Vagina (tissue), 2 donors: ENCODE measurements at regions not wholly inside any gene's neighbourhood (a gene's known extent, or its start where the extent isn't known, plus 50 kb on each side); places are given as distances from the start of the nearest gene placed in this dataset.

Source experiments
- CTCF ChIP-seq, 3 experiments: fragments of 450-650 bp in 2 of 3; fragments of 200-600 bp in 1 of 3; sonication (generic) in 1 of 3; IDR thresholded peaks; one replicate each; pipeline ENCODE4 v1.5.1; 2017 to 2019; ENCODE audit warnings: antibody characterized with exemption in 3 of 3, mild to moderate bottlenecking in 2 of 3, moderate library complexity in 2 of 3
- POLR2A ChIP-seq, 2 donors: fragments of 450-650 bp; IDR thresholded peaks; one replicate each; pipeline ENCODE4 v1.6.1; 2017; ENCODE audit warnings: antibody characterized with exemption in 2 of 2, mild to moderate bottlenecking in 2 of 2, moderate library complexity in 2 of 2

DNA sequence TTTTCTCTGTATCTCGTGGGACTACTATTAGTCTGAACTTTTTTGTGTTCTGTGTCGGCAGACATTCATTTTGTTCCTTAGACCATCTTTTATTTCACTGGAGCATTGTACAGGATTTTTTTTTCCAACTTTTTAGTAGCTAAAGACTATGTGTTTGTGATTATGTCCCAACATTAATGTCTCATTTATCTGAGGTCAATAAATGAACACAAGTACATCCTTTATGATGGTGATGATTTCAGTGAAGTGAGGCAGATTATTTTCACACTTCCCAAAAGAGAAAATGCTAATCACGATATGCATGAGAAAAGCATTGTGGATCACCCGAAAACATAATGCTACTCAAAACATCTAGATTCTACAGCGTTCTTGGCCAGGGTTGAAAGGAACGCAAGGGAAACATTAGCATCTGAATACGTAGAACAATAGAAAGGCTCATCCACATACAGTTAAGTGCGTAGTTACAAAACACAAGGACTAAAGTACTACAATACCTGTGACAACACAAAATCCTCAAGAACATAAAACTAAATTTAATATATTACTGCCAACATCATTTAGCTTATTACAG, 981.7 kb upstream of the NCAM2 start:
- TF ChIP-seq CTCF (IDR thresholded peaks at IDR 0.05) (no peak), POLR2A (IDR thresholded peaks at IDR 0.05) (no peak)
